HG03196 (cell line): ENCODE measurements at regions not wholly inside any gene's neighbourhood (a gene's known extent, or its start where the extent isn't known, plus 50 kb on each side); places are given as distances from the start of the nearest gene placed in this dataset.

ENCODE experiments used
- ATAC-seq: cut with Tn5 transposase; IDR thresholded peaks from one replicate; pipeline ENCODE4 v1.9.1; 2021; ENCODE audit not compliant: unreplicated experiment

- no peak for ATAC-seq
Measured at GRCh38 chr11:115695677-115696364, 191.6 kb upstream of the CADM1 start.

- ATAC-seq = no peak
Measured at GRCh38 chr11:115693002-115693401, 188.8 kb upstream of the CADM1 start.

- no peak for ATAC-seq
Measured at GRCh38 chr11:115691030-115691429, 186.8 kb upstream of the CADM1 start.

- ATAC-seq = no peak
Measured at GRCh38 chr11:115687934-115688333, 183.7 kb upstream of the CADM1 start.

GRCh38 chr11:115684699-115685098 lies 180.5 kb upstream of the CADM1 start:
- ATAC-seq = no peak

GRCh38 chr11:115684135-115684534 lies 179.9 kb upstream of the CADM1 start:
- ATAC-seq = no peak

GRCh38 chr11:115682888-115683287 lies 178.7 kb upstream of the CADM1 start:
- ATAC-seq = no peak

- no peak for ATAC-seq
Measured at GRCh38 chr11:115682101-115682500, 177.9 kb upstream of the CADM1 start.

GRCh38 chr11:115679945-115680344 lies 175.7 kb upstream of the CADM1 start:
- no peak for ATAC-seq

GRCh38 chr11:115678942-115679341 lies 174.7 kb upstream of the CADM1 start:
- no peak for ATAC-seq

- no peak for ATAC-seq
Measured at GRCh38 chr11:115677190-115677589, 173.0 kb upstream of the CADM1 start.

- no peak for ATAC-seq
Measured at GRCh38 chr11:115676768-115677167, 172.6 kb upstream of the CADM1 start.

GRCh38 chr11:115676206-115676605 lies 172.0 kb upstream of the CADM1 start:
- ATAC-seq = no peak

GRCh38 chr11:115674937-115675544 lies 170.8 kb upstream of the CADM1 start:
- ATAC-seq = no peak

- no peak for ATAC-seq
Measured at GRCh38 chr11:115674176-115674936, 170.1 kb upstream of the CADM1 start.

GRCh38 chr11:115673720-115674119 lies 169.5 kb upstream of the CADM1 start:
- no peak for ATAC-seq

GRCh38 chr11:115672999-115673411 lies 168.8 kb upstream of the CADM1 start:
- ATAC-seq = no peak

GRCh38 chr11:115672412-115672811 lies 168.2 kb upstream of the CADM1 start:
- ATAC-seq = no peak

GRCh38 chr11:115670538-115671205 lies 166.5 kb upstream of the CADM1 start:
- no peak for ATAC-seq

- no peak for ATAC-seq
Measured at GRCh38 chr11:115665958-115666357, 161.7 kb upstream of the CADM1 start.

- ATAC-seq = no peak
Measured at GRCh38 chr11:115665175-115665821, 161.1 kb upstream of the CADM1 start.
